ENCODE measurements at regions not wholly inside any gene's neighbourhood (a gene's known extent, or its start where the extent isn't known, plus 50 kb on each side); places are given as distances from the start of the nearest gene placed in this dataset.

GRCh38 chr7:136166521-136166920 lies 189.4 kb upstream of the MTPN start:
- Histone ChIP-seq H3K27ac (ENCODE audit: low read length) (no peak overlapping the region), H3K27me3 (ENCODE audit: insufficient read depth, low read length) (no peaks in the 10 kb centered on the region), H3K4me3 (ENCODE audit: low read length) (no peak overlapping the region), H3K4me1 (ENCODE audit: insufficient read depth, low read length) (no peaks in the 10 kb centered on the region), H3K36me3 (ENCODE audit: insufficient read depth, low read depth, low read length) (no peaks in the 10 kb centered on the region), H3K9ac (ENCODE audit: low read depth, low read length) (no peak overlapping the region), H3K9me3 (ENCODE audit: insufficient read depth, low read depth, low read length) (no peaks in the 10 kb centered on the region; the same call in 1 of the 2 replicates)

GRCh38 chr7:136163340-136163801 lies 186.2 kb upstream of the MTPN start:
- Histone ChIP-seq H3K27ac (ENCODE audit: low read length) (no peak overlapping the region), H3K36me3 (ENCODE audit: insufficient read depth, low read depth, low read length) (no peaks in the 10 kb centered on the region), H3K4me3 (ENCODE audit: low read length) (no peak overlapping the region)

GRCh38 chr7:136150311-136150710 lies 173.2 kb upstream of the MTPN start:
- H3K4me1 ChIP-seq (ENCODE audit: insufficient read depth, low read length), result no peaks in the 10 kb centered on the region
- no peak overlapping the region for H3K9ac ChIP-seq (ENCODE audit: low read depth, low read length)
- H3K36me3 ChIP-seq (ENCODE audit: insufficient read depth, low read depth, low read length), result no peaks in the 10 kb centered on the region
- no peaks in the 10 kb centered on the region for H3K9me3 ChIP-seq (ENCODE audit: insufficient read depth, low read depth, low read length)
- no peaks in the 10 kb centered on the region for H3K27me3 ChIP-seq (ENCODE audit: insufficient read depth, low read length)
- no peak overlapping the region for H3K27ac ChIP-seq (ENCODE audit: low read length)
- H3K4me3 ChIP-seq (ENCODE audit: low read length), result no peak overlapping the region

More at GRCh38 chr7:136163340-136163801, 186.2 kb upstream of the MTPN start:
- no peaks in the 10 kb centered on the region for H3K27me3 ChIP-seq (ENCODE audit: insufficient read depth, low read length)
- no peaks in the 10 kb centered on the region for H3K4me1 ChIP-seq (ENCODE audit: insufficient read depth, low read length)
- no peak overlapping the region for H3K9ac ChIP-seq (ENCODE audit: low read depth, low read length)
- H3K9me3 ChIP-seq (ENCODE audit: insufficient read depth, low read depth, low read length), result no peaks in the 10 kb centered on the region

- Histone ChIP-seq H3K9ac (ENCODE audit: low read depth, low read length) (no peak overlapping the region), H3K4me3 (ENCODE audit: low read length) (no peak overlapping the region), H3K27ac (ENCODE audit: low read length) (no peak overlapping the region), H3K27me3 (ENCODE audit: insufficient read depth, low read length) (no peaks in the 10 kb centered on the region), H3K9me3 (ENCODE audit: insufficient read depth, low read depth, low read length) (no peaks in the 10 kb centered on the region), H3K4me1 (ENCODE audit: insufficient read depth, low read length) (no peaks in the 10 kb centered on the region), H3K36me3 (ENCODE audit: insufficient read depth, low read depth, low read length) (no peaks in the 10 kb centered on the region)
These were observed 171.8 kb upstream of the MTPN start for GRCh38 chr7:136148920-136149319.

- H3K4me3 ChIP-seq (ENCODE audit: low read length), result no peak overlapping the region
These were observed 169.8 kb upstream of the MTPN start for GRCh38 chr7:136146925-136147324.

GRCh38 chr7:136144182-136144581 lies 167.0 kb upstream of the MTPN start:
- no peak overlapping the region for H3K4me3 ChIP-seq (ENCODE audit: low read length)
- no peak overlapping the region for H3K9ac ChIP-seq (ENCODE audit: low read depth, low read length)
- no peaks in the 10 kb centered on the region for H3K9me3 ChIP-seq (ENCODE audit: insufficient read depth, low read depth, low read length)
- H3K36me3 ChIP-seq (ENCODE audit: insufficient read depth, low read depth, low read length), result no peaks in the 10 kb centered on the region
- no peaks in the 10 kb centered on the region for H3K27me3 ChIP-seq (ENCODE audit: insufficient read depth, low read length)
- no peaks in the 10 kb centered on the region for H3K4me1 ChIP-seq (ENCODE audit: insufficient read depth, low read length)
- no peak overlapping the region for H3K27ac ChIP-seq (ENCODE audit: low read length)

More at GRCh38 chr7:136146925-136147324, 169.8 kb upstream of the MTPN start:
- H3K4me1 ChIP-seq (ENCODE audit: insufficient read depth, low read length), result no peaks in the 10 kb centered on the region
- H3K9me3 ChIP-seq (ENCODE audit: insufficient read depth, low read depth, low read length), result no peaks in the 10 kb centered on the region
- H3K9ac ChIP-seq (ENCODE audit: low read depth, low read length), result no peak overlapping the region
- H3K27ac ChIP-seq (ENCODE audit: low read length), result no peak overlapping the region
- no peaks in the 10 kb centered on the region for H3K27me3 ChIP-seq (ENCODE audit: insufficient read depth, low read length)
- H3K36me3 ChIP-seq (ENCODE audit: insufficient read depth, low read depth, low read length), result no peaks in the 10 kb centered on the region

GRCh38 chr7:136143271-136143670 lies 166.1 kb upstream of the MTPN start:
- no peak overlapping the region for H3K4me3 ChIP-seq (ENCODE audit: low read length)
- no peaks in the 10 kb centered on the region for H3K9me3 ChIP-seq (ENCODE audit: insufficient read depth, low read depth, low read length)
- no peaks in the 10 kb centered on the region for H3K4me1 ChIP-seq (ENCODE audit: insufficient read depth, low read length)
- no peak overlapping the region for H3K9ac ChIP-seq (ENCODE audit: low read depth, low read length)
- no peaks in the 10 kb centered on the region for H3K27me3 ChIP-seq (ENCODE audit: insufficient read depth, low read length)
- no peak overlapping the region for H3K27ac ChIP-seq (ENCODE audit: low read length)
- no peaks in the 10 kb centered on the region for H3K36me3 ChIP-seq (ENCODE audit: insufficient read depth, low read depth, low read length)

GRCh38 chr7:136142583-136142982 lies 165.4 kb upstream of the MTPN start:
- H3K9me3 ChIP-seq (ENCODE audit: insufficient read depth, low read depth, low read length), result no peaks in the 10 kb centered on the region
- H3K4me3 ChIP-seq (ENCODE audit: low read length), result no peak overlapping the region
- H3K9ac ChIP-seq (ENCODE audit: low read depth, low read length), result no peak overlapping the region
- no peaks in the 10 kb centered on the region for H3K36me3 ChIP-seq (ENCODE audit: insufficient read depth, low read depth, low read length)
- H3K4me1 ChIP-seq (ENCODE audit: insufficient read depth, low read length), result no peaks in the 10 kb centered on the region
- no peaks in the 10 kb centered on the region for H3K27me3 ChIP-seq (ENCODE audit: insufficient read depth, low read length)
- no peak overlapping the region for H3K27ac ChIP-seq (ENCODE audit: low read length)

- H3K27me3 ChIP-seq (ENCODE audit: insufficient read depth, low read length), result no peaks in the 10 kb centered on the region
- H3K9me3 ChIP-seq (ENCODE audit: insufficient read depth, low read depth, low read length), result no peaks in the 10 kb centered on the region
These were observed 163.3 kb upstream of the MTPN start for GRCh38 chr7:136140469-136140868.

GRCh38 chr7:136139417-136139816 lies 162.3 kb upstream of the MTPN start:
- Histone ChIP-seq H3K4me3 (ENCODE audit: low read length) (no peak overlapping the region), H3K27me3 (ENCODE audit: insufficient read depth, low read length) (no peaks in the 10 kb centered on the region), H3K4me1 (ENCODE audit: insufficient read depth, low read length) (no peaks in the 10 kb centered on the region; the same call in 1 of the 2 replicates), H3K27ac (ENCODE audit: low read length) (no peak overlapping the region), H3K9me3 (ENCODE audit: insufficient read depth, low read depth, low read length) (no peaks in the 10 kb centered on the region), H3K9ac (ENCODE audit: low read depth, low read length) (no peak overlapping the region), H3K36me3 (ENCODE audit: insufficient read depth, low read depth, low read length) (no peaks in the 10 kb centered on the region)

More at GRCh38 chr7:136140469-136140868, 163.3 kb upstream of the MTPN start:
- Histone ChIP-seq H3K4me3 (ENCODE audit: low read length) (no peak overlapping the region), H3K4me1 (ENCODE audit: insufficient read depth, low read length) (no peaks in the 10 kb centered on the region; the same call in 1 of the 2 replicates), H3K27ac (ENCODE audit: low read length) (no peak overlapping the region), H3K36me3 (ENCODE audit: insufficient read depth, low read depth, low read length) (no peaks in the 10 kb centered on the region), H3K9ac (ENCODE audit: low read depth, low read length) (no peak overlapping the region)

- Histone ChIP-seq H3K27ac (ENCODE audit: low read length) (no peak overlapping the region), H3K36me3 (ENCODE audit: insufficient read depth, low read depth, low read length) (no peaks in the 10 kb centered on the region), H3K4me1 (ENCODE audit: insufficient read depth, low read length) (no peaks in the 10 kb centered on the region; the same call in 1 of the 2 replicates), H3K27me3 (ENCODE audit: insufficient read depth, low read length) (no peaks in the 10 kb centered on the region), H3K4me3 (ENCODE audit: low read length) (no peak overlapping the region), H3K9ac (ENCODE audit: low read depth, low read length) (no peak overlapping the region), H3K9me3 (ENCODE audit: insufficient read depth, low read depth, low read length) (no peaks in the 10 kb centered on the region)
These were observed 161.8 kb upstream of the MTPN start for GRCh38 chr7:136138991-136139390.

GRCh38 chr7:136136906-136137454 lies 159.8 kb upstream of the MTPN start:
- Histone ChIP-seq H3K36me3 (ENCODE audit: insufficient read depth, low read depth, low read length) (no peaks in the 10 kb centered on the region), H3K27ac (ENCODE audit: low read length) (no peak overlapping the region), H3K4me3 (ENCODE audit: low read length) (no peak overlapping the region), H3K9me3 (ENCODE audit: insufficient read depth, low read depth, low read length) (no peaks in the 10 kb centered on the region), H3K4me1 (ENCODE audit: insufficient read depth, low read length) (no peaks in the 10 kb centered on the region; the same call in 1 of the 2 replicates), H3K9ac (ENCODE audit: low read depth, low read length) (no peak overlapping the region), H3K27me3 (ENCODE audit: insufficient read depth, low read length) (no peaks in the 10 kb centered on the region)

Data from iPS-20b (cell line).